Neural progenitor cell (in vitro differentiated cells): ENCODE measurements at regions not wholly inside any gene's neighbourhood (a gene's known extent, or its start where the extent isn't known, plus 50 kb on each side); places are given as distances from the start of the nearest gene placed in this dataset.

Experiments used
- DNase-seq: peaks from one replicate; pipeline ENCODE4 v3.0.0-alpha.2; 2016; ENCODE audit warnings: low spot score
- H2AFZ ChIP-seq: fragments of 200-600 bp; sonication (generic); replicated peaks from 2 replicates; pipeline ENCODE4 v1.6.1; 2016; ENCODE audit warnings: antibody characterized with exemption
- H3F3A ChIP-seq: fragments of 200-600 bp; sonication (generic); 2 replicates; pipeline ENCODE4 v1.6.1; 2016; ENCODE audit warnings: antibody characterized with exemption, low read depth
- H3K27ac ChIP-seq: fragments of 200-600 bp; sonication (generic); 2 replicates; pipeline ENCODE4 v1.5.1; 2016; ENCODE audit warnings: mild to moderate bottlenecking
- H3K27me3 ChIP-seq: fragments of 200-600 bp; sonication (generic); 2 replicates; pipeline ENCODE4 v1.6.1; 2016; ENCODE audit warnings: mild to moderate bottlenecking, moderate library complexity
- H3K36me3 ChIP-seq: fragments of 200-600 bp; sonication (generic); 2 replicates; pipeline ENCODE4 v1.5.1; 2016
- H3K4me1 ChIP-seq: fragments of 200-600 bp; sonication (generic); 2 replicates; pipeline ENCODE4 v1.6.1; 2016; ENCODE audit warnings: mixed run types
- H3K4me2 ChIP-seq: fragments of 200-600 bp; sonication (generic); 2 replicates; pipeline ENCODE4 v1.6.1; 2016
- H3K4me3 ChIP-seq: fragments of 200-600 bp; sonication (generic); 2 replicates; pipeline ENCODE4 v1.5.1; 2016
- H3K79me2 ChIP-seq: fragments of 200-600 bp; sonication (generic); 2 replicates; pipeline ENCODE4 v1.6.1; 2016; ENCODE audit warnings: low read depth
- H3K9ac ChIP-seq: fragments of 200-600 bp; sonication (generic); 2 replicates; pipeline ENCODE4 v1.6.1; 2016
- H3K9me3 ChIP-seq: fragments of 200-600 bp; sonication (generic); 2 replicates; pipeline ENCODE4 v1.5.1; 2016; ENCODE audit warnings: low read depth
- H4K20me1 ChIP-seq: fragments of 200-600 bp; sonication (generic); 2 replicates; pipeline ENCODE4 v1.6.1; 2016; ENCODE audit warnings: low read depth
- H3K27ac Mint-ChIP-seq: 3 replicates; pipeline ENCODE4 v1.8.0; 2021; ENCODE audit warnings: mixed read lengths
- H3K27me3 Mint-ChIP-seq: 2 replicates; pipeline ENCODE4 v1.8.0; 2022; ENCODE audit warnings: low read depth, mild to moderate bottlenecking, inconsistent platforms, moderate library complexity, mixed read lengths; ENCODE audit not compliant: insufficient read depth
- H3K36me3 Mint-ChIP-seq: 3 replicates; pipeline ENCODE4 v1.8.0; 2021; ENCODE audit warnings: mixed read lengths
- H3K4me1 Mint-ChIP-seq: 3 replicates; pipeline ENCODE4 v1.8.0; 2021; ENCODE audit warnings: mixed read lengths
- H3K4me3 Mint-ChIP-seq: 3 replicates; pipeline ENCODE4 v1.8.0; 2021; ENCODE audit warnings: mild to moderate bottlenecking, moderate library complexity, mixed read lengths
- H3K9me3 Mint-ChIP-seq: 3 replicates; pipeline ENCODE4 v1.8.0; 2020; ENCODE audit warnings: mixed read lengths
- CTCF ChIP-seq: fragments of 200-600 bp; sonication (generic); IDR thresholded peaks from 2 replicates; pipeline ENCODE4 v1.5.1; 2017; ENCODE audit warnings: antibody characterized with exemption, mild to moderate bottlenecking
- EZH2 ChIP-seq: fragments of 200-600 bp; sonication (generic); IDR thresholded peaks from 2 replicates; pipeline ENCODE4 v1.6.1; 2017; ENCODE audit warnings: antibody characterized with exemption, mild to moderate bottlenecking, moderate library complexity
- EZH2phosphoT487 ChIP-seq: fragments of 200-600 bp; sonication (generic); IDR thresholded peaks from 2 replicates; pipeline ENCODE4 v1.6.1; 2017; ENCODE audit warnings: antibody characterized with exemption

DNA sequence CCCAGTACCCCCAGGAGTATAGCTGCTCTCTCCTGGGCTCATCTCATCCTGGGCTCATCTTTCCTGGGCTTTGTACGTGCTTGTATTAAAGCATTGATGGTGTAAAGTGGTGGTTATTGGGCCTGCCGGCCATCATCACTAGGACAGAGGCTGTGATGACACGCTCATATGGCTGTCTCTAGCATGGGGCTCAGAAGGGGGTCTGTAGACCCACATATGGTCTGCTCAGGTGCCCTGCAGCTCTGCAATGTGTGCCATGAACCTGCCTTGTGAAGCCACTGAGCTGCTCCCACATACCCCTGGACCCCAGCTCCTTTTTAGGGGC lies 143.4 kb downstream of the CDC5L start:
- Mint-ChIP-seq H3K27ac (no peak overlapping the region), H3K9me3 (no peaks in the 10 kb centered on the region), H3K27me3 (peaks cover 6% of the 10 kb centered on the region), H3K4me3 (no peak overlapping the region), H3K36me3 (no peaks in the 10 kb centered on the region), H3K4me1 (peaks cover 25% of the 10 kb centered on the region)
- Histone ChIP-seq H3F3A (no peaks in the 10 kb centered on the region), H4K20me1 (no peaks in the 10 kb centered on the region), H2AFZ (no peak overlapping the region), H3K4me1 (peaks cover 12% of the 10 kb centered on the region), H3K4me2 (no peak overlapping the region), H3K27ac (no peak overlapping the region), H3K27me3 (no peaks in the 10 kb centered on the region), H3K79me2 (no peaks in the 10 kb centered on the region), H3K36me3 (no peaks in the 10 kb centered on the region), H3K9me3 (no peaks in the 10 kb centered on the region), H3K9ac (no peak overlapping the region), H3K4me3 (no peak overlapping the region)
- TF ChIP-seq EZH2 (no peak), EZH2phosphoT487 (no peak), CTCF (no peak)
- no peak for DNase-seq

- Mint-ChIP-seq H3K9me3 (no peaks in the 10 kb centered on the region), H3K27ac (peak overlapping the region; percentile 37), H3K36me3 (no peaks in the 10 kb centered on the region), H3K27me3 (peaks cover 8% of the 10 kb centered on the region), H3K4me3 (no peak overlapping the region), H3K4me1 (peaks cover 25% of the 10 kb centered on the region)
- no peaks in the 10 kb centered on the region for H3F3A ChIP-seq
- H3K36me3 ChIP-seq: no peaks in the 10 kb centered on the region
- no peaks in the 10 kb centered on the region for H3K79me2 ChIP-seq
- peaks cover 12% of the 10 kb centered on the region for H3K4me1 ChIP-seq
- no peak for TF ChIP-seq EZH2
- no peak for TF ChIP-seq CTCF
- TF ChIP-seq EZH2phosphoT487: no peak
- H3K27me3 ChIP-seq: no peaks in the 10 kb centered on the region
- no peak overlapping the region for H3K27ac ChIP-seq
- DNase-seq: peak; percentile 37
- no peak overlapping the region for H3K4me2 ChIP-seq
- H3K9ac ChIP-seq: no peak overlapping the region
- H4K20me1 ChIP-seq: no peaks in the 10 kb centered on the region
- H2AFZ ChIP-seq: no peak overlapping the region
- no peak overlapping the region for H3K4me3 ChIP-seq
- no peaks in the 10 kb centered on the region for H3K9me3 ChIP-seq
These were observed 144.0 kb downstream of the CDC5L start for GRCh38 chr6:44531442-44532015.

DNA sequence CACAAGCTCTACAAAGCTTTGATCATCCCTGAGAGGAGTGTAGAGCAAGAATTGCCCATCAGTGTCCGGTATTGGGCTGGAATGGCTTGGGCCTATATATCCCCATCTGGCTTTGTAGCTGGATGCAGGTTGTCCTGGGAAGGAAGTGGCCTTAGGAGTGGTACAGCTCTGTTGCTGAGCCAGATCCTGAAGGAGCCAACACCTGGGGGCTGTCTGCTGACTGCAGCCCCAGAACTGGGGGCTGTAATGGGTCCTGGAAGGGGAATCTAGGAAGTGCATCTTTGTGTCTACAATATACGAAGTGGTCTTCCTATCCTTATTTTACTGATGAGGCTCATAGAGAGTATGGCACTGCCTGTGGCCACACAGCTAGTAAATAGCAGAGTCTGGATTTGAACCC lies 145.9 kb downstream of the CDC5L start:
- Histone ChIP-seq H3K9me3 (no peaks in the 10 kb centered on the region), H3K36me3 (no peaks in the 10 kb centered on the region), H3K9ac (no peak overlapping the region), H3K4me1 (peaks cover 7% of the 10 kb centered on the region), H4K20me1 (no peaks in the 10 kb centered on the region), H3K79me2 (no peaks in the 10 kb centered on the region), H2AFZ (no peak overlapping the region), H3K27me3 (no peaks in the 10 kb centered on the region), H3K27ac (no peak overlapping the region), H3K4me2 (no peak overlapping the region), H3K4me3 (no peak overlapping the region), H3F3A (no peaks in the 10 kb centered on the region)
- H3K27ac Mint-ChIP-seq: no peak overlapping the region
- H3K27me3 Mint-ChIP-seq: peaks cover 11% of the 10 kb centered on the region
- TF ChIP-seq CTCF: no peak
- TF ChIP-seq EZH2: no peak
- TF ChIP-seq EZH2phosphoT487: no peak
- DNase-seq: no peak
- no peaks in the 10 kb centered on the region for H3K36me3 Mint-ChIP-seq
- peaks cover 19% of the 10 kb centered on the region for H3K4me1 Mint-ChIP-seq
- H3K4me3 Mint-ChIP-seq: no peak overlapping the region
- H3K9me3 Mint-ChIP-seq: peaks cover 3% of the 10 kb centered on the region
